ENCODE measurements at regions not wholly inside any gene's neighbourhood (a gene's known extent, or its start where the extent isn't known, plus 50 kb on each side); places are given as distances from the start of the nearest gene placed in this dataset.

GRCh38 chrX:19193565-19193964 lies 71.3 kb upstream of the ADGRG2 start:
- no peak for TF ChIP-seq REST (IDR thresholded peaks at IDR 0.05; ENCODE audit: insufficient read depth in 1 of 2, low read depth in 2 of 2, low read length in 1 of 2)
- no peak for TF ChIP-seq CTCF (IDR thresholded peaks at IDR 0.05)
- no peak for TF ChIP-seq POLR2AphosphoS5 (IDR thresholded peaks at IDR 0.05; ENCODE audit: low read depth, low read length)
- TF ChIP-seq TCF7L2 (IDR thresholded peaks at IDR 0.05; ENCODE audit: low read depth, low read length): no peak
- no peak for TF ChIP-seq SIN3A (IDR thresholded peaks at IDR 0.05; ENCODE audit: borderline replicate concordance, insufficient read depth, low read depth, low read length)

Data from Panc1 (cell line).